WTC11 (cell line): ENCODE measurements at regions not wholly inside any gene's neighbourhood (a gene's known extent, or its start where the extent isn't known, plus 50 kb on each side); places are given as distances from the start of the nearest gene placed in this dataset.

Source experiments
- ATAC-seq: fragments of 200-7000 bp; cut with Tn5 transposase; 2 replicates; pipeline ENCODE4 v1.10.0; 2021; ENCODE audit warnings: mild to moderate bottlenecking, moderate library complexity
- CTCF ChIA-PET: fragments of 300-600 bp; sonication (Branson Sonifier 250); formaldehyde crosslinking; loops from one replicate; lab custom pipeline; 2021; ENCODE audit warnings: antibody characterized with exemption; lab: Charles Lee
- POLR2A ChIA-PET: fragments of 350-600 bp; sonication (Branson Sonifier 250); formaldehyde crosslinking; loops from one replicate; lab custom pipeline; 2021; ENCODE audit warnings: antibody characterized with exemption; lab: Charles Lee
- DNase-seq: peaks from one replicate; pipeline ENCODE4 v3.0.0; 2021; ENCODE audit warnings: low spot score
- H3K27ac Mint-ChIP-seq: 2 replicates; pipeline ENCODE4 v1.8.0; 2021; ENCODE audit warnings: mixed read lengths
- H3K27me3 Mint-ChIP-seq: 2 replicates; pipeline ENCODE4 v1.8.0; 2021; ENCODE audit warnings: low read depth, mild to moderate bottlenecking, moderate library complexity, mixed read lengths
- H3K36me3 Mint-ChIP-seq: 2 replicates; pipeline ENCODE4 v1.8.0; 2021; ENCODE audit warnings: mixed read lengths
- H3K4me1 Mint-ChIP-seq: 2 replicates; pipeline ENCODE4 v1.8.0; 2022; ENCODE audit warnings: mixed read lengths
- H3K4me3 Mint-ChIP-seq: 2 replicates; pipeline ENCODE4 v1.8.0; 2021; ENCODE audit warnings: mild to moderate bottlenecking, moderate library complexity, mixed read lengths
- H3K9me3 Mint-ChIP-seq: 2 replicates; pipeline ENCODE4 v1.8.0; 2021; ENCODE audit warnings: mixed read lengths
- CREM ChIP-seq: sonication (generic); formaldehyde crosslinking; IDR thresholded peaks from 2 replicates; pipeline ENCODE4 v1.8.1; 2022; ENCODE audit warnings: mild to moderate bottlenecking, missing genetic modification reagents, moderate library complexity
- GTF2I ChIP-seq: fragments of 250-450 bp; sonication (Bioruptor Pico); conservative IDR thresholded peaks from 2 replicates; pipeline ENCODE4 v1.4.0; 2021; ENCODE audit warnings: mild to moderate bottlenecking
- HMGA2 ChIP-seq: fragments of 250-450 bp; sonication (Bioruptor Pico); IDR thresholded peaks from 2 replicates; pipeline ENCODE4 v1.4.0; 2021; ENCODE audit warnings: mild to moderate bottlenecking, moderate library complexity
- HMGXB4 ChIP-seq: sonication (generic); formaldehyde crosslinking; IDR thresholded peaks from 2 replicates; pipeline ENCODE4 v1.8.1; 2023; ENCODE audit warnings: mild to moderate bottlenecking, moderate library complexity, missing genetic modification reagents
- MYBL2 ChIP-seq: sonication (generic); formaldehyde crosslinking; IDR thresholded peaks from 2 replicates; pipeline ENCODE4 v1.8.1; 2023; ENCODE audit warnings: mild to moderate bottlenecking, moderate library complexity, missing genetic modification reagents
- PREB ChIP-seq: sonication (generic); formaldehyde crosslinking; IDR thresholded peaks from 2 replicates; pipeline ENCODE4 v1.8.1; 2022; ENCODE audit warnings: mild to moderate bottlenecking, missing genetic modification reagents, moderate library complexity, borderline replicate concordance
- SMAD3 ChIP-seq: sonication (generic); formaldehyde crosslinking; IDR thresholded peaks from 2 replicates; pipeline ENCODE4 v1.8.0; 2022; ENCODE audit warnings: missing genetic modification reagents, mild to moderate bottlenecking, borderline replicate concordance
- SOX15 ChIP-seq: fragments of 250-450 bp; sonication (Bioruptor Pico); IDR thresholded peaks from 2 replicates; pipeline ENCODE4 v1.9.0; 2021; ENCODE audit warnings: mild to moderate bottlenecking
- TEAD4 ChIP-seq: sonication (generic); formaldehyde crosslinking; IDR thresholded peaks from 2 replicates; pipeline ENCODE4 v1.8.0; 2022; ENCODE audit warnings: mild to moderate bottlenecking, missing genetic modification reagents
- TP53 ChIP-seq: sonication (generic); formaldehyde crosslinking; IDR thresholded peaks from 2 replicates; pipeline ENCODE4 v1.8.1; 2023; ENCODE audit warnings: mild to moderate bottlenecking, missing genetic modification reagents
- ZNF219 ChIP-seq: sonication (generic); formaldehyde crosslinking; IDR thresholded peaks from 2 replicates; pipeline ENCODE4 v1.8.0; 2023; ENCODE audit warnings: missing genetic modification reagents, mild to moderate bottlenecking, borderline replicate concordance
- ZNF317 ChIP-seq: sonication (generic); formaldehyde crosslinking; IDR thresholded peaks from 2 replicates; pipeline ENCODE4 v1.8.1; 2023; ENCODE audit warnings: low read depth, mild to moderate bottlenecking, moderate library complexity, missing genetic modification reagents, borderline replicate concordance
- ZNF512 ChIP-seq: sonication (generic); formaldehyde crosslinking; IDR thresholded peaks from 2 replicates; pipeline ENCODE4 v1.8.1; 2022; ENCODE audit warnings: missing genetic modification reagents, borderline replicate concordance
- ZNF532 ChIP-seq: fragments of 250-450 bp; sonication (Bioruptor Pico); IDR thresholded peaks from 2 replicates; pipeline ENCODE4 v1.9.0; 2021; ENCODE audit warnings: mild to moderate bottlenecking, borderline replicate concordance

- TF ChIP-seq HMGXB4 (CRISPR knock-in tag) (no peak), CREM (CRISPR knock-in tag) (no peak), MYBL2 (no peak), ZNF317 (no peak), TEAD4 (no peak), ZNF512 (CRISPR knock-in tag) (no peak), PREB (CRISPR knock-in tag) (no peak), ZNF219 (CRISPR knock-in tag) (no peak), ZNF532 (CRISPR knock-in tag) (no peak)
Measured at GRCh38 chr12:39074063-39074462, 168.7 kb upstream of the CPNE8 start (continued).

- ChIA-PET POLR2A (no interaction called here), CTCF (no interaction called here)
- Mint-ChIP-seq H3K27me3 (no peaks in the 10 kb centered on the region), H3K4me3 (no peak overlapping the region), H3K4me1 (no peaks in the 10 kb centered on the region), H3K9me3 (no peaks in the 10 kb centered on the region), H3K27ac (no peak overlapping the region), H3K36me3 (no peaks in the 10 kb centered on the region)
- no peak for DNase-seq
- no peak for TF ChIP-seq SMAD3 (CRISPR knock-in tag)
- no peak for TF ChIP-seq SOX15 (CRISPR knock-in tag)
- no peak for TF ChIP-seq GTF2I
- no peak for ATAC-seq
Measured at GRCh38 chr12:39072658-39073057, 167.3 kb upstream of the CPNE8 start.

- Mint-ChIP-seq H3K27me3 (no peaks in the 10 kb centered on the region), H3K27ac (no peak overlapping the region), H3K4me1 (no peaks in the 10 kb centered on the region), H3K4me3 (no peak overlapping the region), H3K9me3 (no peaks in the 10 kb centered on the region), H3K36me3 (no peaks in the 10 kb centered on the region)
- POLR2A ChIA-PET = no interaction called here
- DNase-seq (no peak), ATAC-seq (no peak)
- TF ChIP-seq TP53 (CRISPR knock-in tag) (no peak), HMGA2 (CRISPR knock-in tag) (no peak)
- CTCF ChIA-PET = no interaction called here
Measured at GRCh38 chr12:39071611-39072010, 166.2 kb upstream of the CPNE8 start.
